GM21717 (cell line): ENCODE measurements at regions not wholly inside any gene's neighbourhood (a gene's known extent, or its start where the extent isn't known, plus 50 kb on each side); places are given as distances from the start of the nearest gene placed in this dataset.
"Not testable (repeated sequence)": the region's sequence is repeated elsewhere in the genome, so short reads cannot be mapped to it uniquely, and the experiment has no call there.

ENCODE experiments used
- ATAC-seq: cut with Tn5 transposase; IDR thresholded peaks from one replicate; pipeline ENCODE4 v1.9.1; 2021; ENCODE audit warnings: mild to moderate bottlenecking, moderate library complexity; ENCODE audit not compliant: unreplicated experiment

DNA sequence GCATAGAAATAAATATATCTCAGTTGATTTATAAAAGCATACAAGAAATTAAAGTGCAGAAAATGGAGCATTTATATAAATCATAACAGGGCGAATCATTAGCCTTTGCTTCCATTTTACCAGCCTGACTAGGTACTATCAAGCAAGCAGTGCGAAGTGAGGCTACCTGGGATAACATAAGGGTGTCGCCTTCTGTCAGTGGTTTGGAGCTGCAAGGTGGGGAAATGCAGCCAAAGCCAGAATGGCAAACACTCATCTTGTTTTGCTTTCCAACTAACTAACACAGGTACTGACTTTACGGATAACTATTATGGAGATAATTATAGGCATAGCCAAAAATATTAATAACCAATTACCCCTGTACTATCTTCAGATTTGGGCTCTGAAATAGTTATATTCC lies 1459.8 kb downstream of the RAPGEF2 start:
- ATAC-seq: no peak

DNA sequence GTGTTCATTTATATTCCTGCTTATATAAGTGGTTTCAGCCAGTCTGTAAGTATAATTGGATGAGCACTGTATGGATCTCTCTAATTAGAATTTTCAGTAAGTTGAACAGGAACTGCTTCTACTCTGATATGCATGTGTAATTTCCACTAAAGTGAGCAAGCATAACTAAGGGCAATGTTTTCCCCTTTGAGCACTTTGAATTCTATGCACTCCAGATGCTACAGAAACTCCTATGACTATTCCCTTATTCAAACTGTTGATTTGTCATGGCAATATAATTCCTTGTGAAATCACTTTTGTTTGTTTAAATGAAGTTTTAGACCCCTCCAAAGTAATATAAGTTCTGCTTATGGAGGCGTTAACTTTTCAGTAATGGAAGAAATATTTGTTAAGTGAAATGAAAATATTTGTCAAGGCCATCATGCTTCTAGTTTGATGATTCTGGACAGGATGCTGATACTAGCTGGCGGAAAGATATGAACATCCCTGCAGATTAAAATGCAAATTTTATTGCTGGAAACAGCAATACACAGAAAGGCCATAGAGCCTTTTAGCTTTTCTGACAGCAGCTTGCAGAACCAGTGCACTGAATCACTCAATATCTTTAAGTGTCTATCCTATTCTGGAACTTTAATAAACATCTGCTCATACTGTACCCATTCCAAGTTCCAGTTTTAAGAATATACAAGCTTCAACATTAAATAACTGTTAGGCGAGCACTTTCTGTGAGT lies 1460.8 kb downstream of the RAPGEF2 start:
- ATAC-seq: no peak

GRCh38 chr4:160567634-160568033 lies 1464.8 kb downstream of the RAPGEF2 start:
- ATAC-seq: no peak

GRCh38 chr4:160570271-160570670 lies 1467.4 kb downstream of the RAPGEF2 start:
- ATAC-seq: no peak

- not testable (repeated sequence) for ATAC-seq
These were observed 1471.4 kb downstream of the RAPGEF2 start for GRCh38 chr4:160574272-160574671.

GRCh38 chr4:160580581-160580980 lies 1477.7 kb downstream of the RAPGEF2 start:
- ATAC-seq: no peak

GRCh38 chr4:160592258-160592657 lies 1489.4 kb downstream of the RAPGEF2 start:
- no peak for ATAC-seq

DNA sequence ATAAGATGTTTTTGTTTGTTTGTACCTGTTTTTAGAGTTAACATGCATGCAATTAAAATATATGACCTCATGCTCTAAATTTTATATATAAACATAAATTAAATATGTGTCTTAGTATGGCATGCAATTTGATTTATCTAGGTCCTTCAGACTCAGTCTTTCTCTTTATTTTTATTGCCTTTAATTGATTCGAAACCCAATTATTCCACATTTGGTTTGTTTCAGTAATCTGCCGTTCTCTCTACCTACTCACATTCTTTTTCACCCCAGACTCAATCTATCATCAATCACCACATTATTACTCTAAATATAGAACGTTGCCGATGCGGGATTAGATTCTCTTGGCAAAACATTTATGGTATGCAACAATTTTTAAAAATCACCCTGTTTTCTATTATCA lies 1492.8 kb downstream of the RAPGEF2 start:
- ATAC-seq: no peak

DNA sequence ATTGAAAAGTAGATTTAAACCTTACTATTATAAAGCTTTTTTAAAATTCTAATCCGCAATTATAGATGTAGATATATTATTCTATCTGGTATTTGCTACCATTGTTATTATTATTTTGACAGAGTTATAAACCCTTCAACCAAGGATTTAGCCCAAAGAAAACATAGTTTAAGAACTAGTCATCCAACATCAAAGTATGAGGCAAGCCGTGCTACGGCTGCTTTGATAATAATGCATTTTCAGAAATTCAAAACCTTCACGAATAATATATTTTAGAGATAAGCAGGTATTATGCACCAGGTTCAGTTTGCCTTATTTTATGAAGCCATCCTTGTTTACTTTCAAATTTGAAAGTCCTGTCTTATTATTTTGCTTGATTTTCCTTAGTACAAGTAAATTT lies 1501.7 kb downstream of the RAPGEF2 start:
- ATAC-seq: no peak

DNA sequence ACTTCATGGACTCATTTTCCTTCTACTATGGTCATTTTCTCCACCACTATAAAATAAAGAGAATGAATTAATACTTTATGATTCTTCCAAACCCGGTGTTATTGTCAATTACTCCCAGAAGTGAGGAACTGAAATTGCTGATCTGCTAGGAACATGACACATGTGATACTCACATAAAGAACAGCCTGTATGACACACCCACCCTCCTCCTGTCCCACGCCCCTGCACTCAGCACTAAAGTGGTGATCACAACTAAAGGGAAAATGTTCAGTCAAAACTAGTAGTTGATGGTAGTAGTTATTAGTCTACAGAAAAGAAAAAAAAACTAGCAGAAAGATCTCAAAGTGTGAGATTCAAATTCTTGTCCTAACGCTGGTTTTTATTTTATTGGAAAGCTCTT lies 1508.3 kb downstream of the RAPGEF2 start:
- ATAC-seq: no peak

DNA sequence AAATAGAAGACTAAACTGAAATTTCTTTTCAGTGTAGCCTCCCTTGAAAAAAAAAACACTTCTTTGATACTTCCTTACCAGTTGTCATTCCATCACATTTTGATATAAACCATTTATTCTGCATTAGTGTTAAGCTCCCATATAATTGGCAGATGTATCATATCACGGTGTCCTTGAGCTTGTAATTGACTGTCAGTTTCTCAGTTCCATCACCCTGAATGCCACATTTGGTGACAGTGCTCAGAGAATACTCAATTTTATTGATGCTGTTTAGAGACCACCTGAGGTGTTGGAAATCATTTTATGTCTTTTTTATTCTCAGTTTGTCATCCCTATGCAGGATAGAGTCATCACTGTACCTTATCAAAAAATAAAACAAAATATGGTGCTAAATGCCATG lies 1528.2 kb downstream of the RAPGEF2 start:
- no peak for ATAC-seq

DNA sequence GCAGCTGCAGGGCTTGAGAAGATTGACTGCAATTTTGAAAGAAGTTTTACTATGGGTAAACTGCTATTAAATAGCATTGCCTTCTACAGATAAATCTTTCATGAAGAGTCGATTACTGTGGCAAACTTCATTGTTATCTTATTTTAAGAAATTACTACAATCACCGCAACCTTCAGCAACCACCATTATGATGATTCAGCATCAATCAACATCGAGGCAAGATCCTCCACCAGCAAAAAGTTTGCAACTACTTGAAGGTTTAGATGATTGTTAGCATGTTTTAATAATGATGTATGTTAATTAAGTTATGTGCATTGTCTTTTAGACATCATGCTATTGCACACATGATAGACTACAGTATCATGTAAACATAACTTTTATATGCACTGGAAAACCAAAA lies 1511.0 kb downstream of the FSTL5 start:
- no peak for ATAC-seq

- ATAC-seq: no peak
These were observed 1488.2 kb downstream of the FSTL5 start for GRCh38 chr4:160675550-160675949.

DNA sequence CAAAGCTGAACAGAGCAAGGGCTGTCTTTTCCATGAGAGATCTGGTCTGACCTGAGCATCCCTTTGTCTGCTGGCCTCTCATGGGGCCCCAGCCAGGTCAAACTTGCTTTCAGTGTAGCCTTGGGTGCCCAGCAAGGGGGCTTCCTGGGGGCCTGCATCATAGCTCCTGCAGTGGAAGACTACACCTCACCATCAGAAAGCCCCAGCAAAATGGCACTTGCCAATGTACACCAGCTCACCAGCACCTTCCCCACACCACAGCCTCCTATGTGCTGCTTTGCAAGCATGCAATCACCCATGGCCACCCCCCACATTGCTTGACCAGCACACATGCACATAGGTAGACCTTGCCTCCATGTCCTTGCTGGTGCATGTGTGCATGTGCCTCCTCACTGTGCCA lies 1478.1 kb downstream of the FSTL5 start:
- no peak for ATAC-seq

DNA sequence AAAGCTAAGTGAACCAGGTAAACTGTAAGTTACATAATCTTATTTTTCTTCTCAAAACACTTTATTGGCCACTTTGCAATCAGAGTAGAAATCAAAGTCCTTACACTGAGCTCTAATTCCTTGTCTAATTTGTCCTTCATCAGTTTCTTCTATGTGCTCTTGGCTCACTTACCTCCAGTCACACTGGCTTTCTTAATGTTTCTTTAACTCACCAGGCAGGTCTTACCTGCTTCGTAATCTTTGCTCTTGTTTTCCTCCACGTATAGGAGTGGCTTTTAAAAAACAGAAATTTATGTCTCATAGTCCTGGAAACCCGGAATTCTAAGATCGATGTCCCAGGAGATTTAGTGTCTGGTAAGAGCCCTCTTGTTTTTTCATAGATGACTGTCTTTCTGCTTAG lies 1462.1 kb downstream of the FSTL5 start:
- no peak for ATAC-seq

- ATAC-seq: no peak
These were observed 1454.8 kb downstream of the FSTL5 start for GRCh38 chr4:160709026-160709425.

- ATAC-seq: no peak
These were observed 1454.3 kb downstream of the FSTL5 start for GRCh38 chr4:160709546-160709945.

DNA sequence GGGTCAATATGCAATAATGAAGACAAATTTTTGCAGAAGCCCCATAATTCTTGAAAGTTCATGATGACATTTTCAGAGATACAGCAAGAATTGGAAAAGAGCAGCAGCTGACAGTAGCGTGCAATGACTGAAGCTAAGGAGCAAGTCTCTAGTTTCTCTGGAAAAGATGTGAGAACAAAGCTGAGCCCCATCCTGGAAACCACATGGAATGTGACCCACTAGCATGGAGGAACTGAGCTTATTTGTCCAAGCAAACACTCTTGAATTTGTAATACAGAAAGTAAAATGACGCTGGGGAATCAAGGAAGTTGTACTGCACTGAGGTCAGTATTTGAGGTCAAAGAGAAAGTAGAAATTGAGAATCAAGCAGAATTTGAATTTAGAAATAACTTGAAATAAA lies 1447.2 kb downstream of the FSTL5 start:
- no peak for ATAC-seq

DNA sequence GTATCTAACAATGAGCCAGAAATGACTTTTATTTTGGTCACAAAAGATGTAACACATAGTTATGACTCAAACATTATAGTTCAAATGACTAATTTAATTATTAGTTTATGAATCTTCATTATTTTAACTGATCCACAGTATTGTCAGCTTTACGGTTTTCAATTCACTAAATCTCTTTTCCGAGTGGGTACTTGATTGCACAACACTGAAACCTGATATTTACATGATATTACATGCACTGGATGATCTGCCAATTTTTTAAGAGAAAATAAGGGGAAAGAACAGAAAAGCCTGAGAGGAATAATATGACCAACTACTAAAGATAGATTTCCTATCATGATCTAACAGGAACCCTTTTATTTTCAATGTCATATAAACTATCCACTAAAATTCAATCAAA lies 1446.0 kb downstream of the FSTL5 start:
- ATAC-seq: no peak

DNA sequence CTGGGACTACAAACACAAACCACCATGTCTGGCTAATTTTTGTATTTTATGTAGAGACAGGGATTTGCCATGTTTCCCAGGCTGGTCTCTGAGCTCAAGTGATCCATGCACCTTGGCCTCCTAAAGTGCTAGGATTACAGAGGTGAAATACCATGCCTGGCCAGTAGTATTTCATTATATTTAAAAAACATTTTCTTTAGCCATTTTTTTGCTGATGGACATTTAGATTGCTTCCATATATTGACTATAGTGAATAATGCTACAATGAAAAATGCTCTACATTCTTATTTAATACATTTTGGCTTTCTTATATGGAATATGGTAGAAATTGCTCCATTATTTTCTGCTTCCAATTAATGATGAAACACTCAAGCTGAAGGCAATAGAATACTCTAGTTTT lies 1439.7 kb downstream of the FSTL5 start:
- ATAC-seq: no peak

DNA sequence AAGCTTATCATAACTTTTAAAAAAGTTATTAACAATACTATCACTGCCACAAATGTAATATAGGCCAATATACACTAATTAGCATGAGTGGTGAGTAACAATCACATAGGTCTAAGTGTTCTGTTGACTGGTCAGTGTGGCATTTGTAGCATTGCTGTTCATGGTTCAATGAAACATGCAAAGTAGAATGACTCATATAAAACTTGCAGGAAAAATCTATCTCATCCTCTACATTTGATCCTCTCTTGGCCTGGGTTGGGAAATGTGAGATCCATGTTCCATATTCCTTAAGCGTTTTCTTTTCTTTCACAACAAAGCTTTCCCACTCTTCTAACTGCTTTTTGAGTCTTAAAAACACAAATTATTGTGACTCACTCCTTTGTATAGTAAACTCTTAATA lies 1418.7 kb downstream of the FSTL5 start:
- ATAC-seq: no peak

DNA sequence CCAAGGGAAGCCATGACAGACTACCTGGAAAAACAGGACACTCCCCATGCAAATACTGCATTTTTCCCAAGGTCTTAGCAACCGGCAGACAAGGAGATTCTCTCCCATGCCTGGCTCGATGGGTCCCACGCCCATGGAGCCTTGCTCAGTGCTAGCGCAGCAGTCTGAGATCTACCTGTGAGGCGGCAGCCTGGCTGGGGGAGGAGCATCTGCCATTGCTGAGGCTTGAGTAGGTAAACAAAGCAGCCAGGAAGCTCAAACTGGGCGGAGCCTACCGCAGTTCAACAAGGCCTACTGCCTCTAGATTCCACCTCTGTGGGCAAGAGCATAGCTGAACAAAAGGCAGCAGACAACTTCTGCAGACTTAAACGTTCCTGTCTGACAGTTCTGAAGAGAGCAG lies 1417.2 kb downstream of the FSTL5 start:
- not testable (repeated sequence) for ATAC-seq

DNA sequence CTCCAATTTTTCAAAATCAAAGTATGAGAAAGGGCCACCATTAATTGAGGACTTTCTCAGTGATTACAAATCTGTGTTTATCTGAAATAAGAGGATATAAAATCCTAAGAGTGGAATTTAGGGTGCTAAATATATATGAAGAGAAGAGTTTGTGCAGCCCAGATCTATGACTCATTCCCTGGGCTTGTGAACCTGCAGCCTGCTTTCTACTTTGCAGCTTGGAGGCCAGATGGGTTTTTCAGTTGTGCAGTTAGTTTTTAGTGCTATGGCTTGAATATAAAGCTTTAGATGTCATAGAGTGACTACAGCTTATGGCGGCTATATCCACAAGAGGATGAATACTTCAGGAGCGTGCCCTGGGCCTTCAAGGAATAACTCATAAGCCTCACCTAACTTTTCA lies 1391.1 kb downstream of the FSTL5 start:
- no peak for ATAC-seq
